Effector memory CD8-positive, alpha-beta T cell (primary cell): ENCODE measurements at regions not wholly inside any gene's neighbourhood (a gene's known extent, or its start where the extent isn't known, plus 50 kb on each side); places are given as distances from the start of the nearest gene placed in this dataset.
"Not testable (repeated sequence)": the region's sequence is repeated elsewhere in the genome, so short reads cannot be mapped to it uniquely, and the experiment has no call there.

Experiments
- ATAC-seq: fragments of 150-1000 bp; cut with Tn5 transposase; replicated peaks from 2 replicates; pipeline ENCODE4 v1.10.0; 2021; ENCODE audit warnings: mild to moderate bottlenecking, moderate library complexity
- DNase-seq, 3 experiments: peaks; one replicate each; pipeline ENCODE4 v3.0.0; 2021
- H3K27ac Mint-ChIP-seq, 2 donors: one replicate each; pipeline ENCODE4 v1.8.0; 2022; ENCODE audit warnings: mild to moderate bottlenecking in 2 of 2, mixed read lengths in 2 of 2, moderate library complexity in 2 of 2
- H3K27me3 Mint-ChIP-seq, 2 donors: one replicate each; pipeline ENCODE4 v1.8.0; 2022; ENCODE audit warnings: mixed read lengths in 2 of 2
- H3K36me3 Mint-ChIP-seq: one replicate; pipeline ENCODE4 v1.8.0; 2022; ENCODE audit warnings: mild to moderate bottlenecking, moderate library complexity, mixed read lengths; ENCODE audit not compliant: insufficient read depth
- H3K4me1 Mint-ChIP-seq, 2 donors: one replicate each; pipeline ENCODE4 v1.8.0; 2022; ENCODE audit warnings: low read depth in 2 of 2, mixed read lengths in 2 of 2
- H3K4me3 Mint-ChIP-seq, 2 donors: one replicate each; pipeline ENCODE4 v1.8.0; 2022; ENCODE audit warnings: mild to moderate bottlenecking in 2 of 2, mixed read lengths in 2 of 2, moderate library complexity in 2 of 2
- H3K9me3 Mint-ChIP-seq, 2 donors: one replicate each; pipeline ENCODE4 v1.8.0; 2022; ENCODE audit warnings: mixed read lengths in 2 of 2

DNA sequence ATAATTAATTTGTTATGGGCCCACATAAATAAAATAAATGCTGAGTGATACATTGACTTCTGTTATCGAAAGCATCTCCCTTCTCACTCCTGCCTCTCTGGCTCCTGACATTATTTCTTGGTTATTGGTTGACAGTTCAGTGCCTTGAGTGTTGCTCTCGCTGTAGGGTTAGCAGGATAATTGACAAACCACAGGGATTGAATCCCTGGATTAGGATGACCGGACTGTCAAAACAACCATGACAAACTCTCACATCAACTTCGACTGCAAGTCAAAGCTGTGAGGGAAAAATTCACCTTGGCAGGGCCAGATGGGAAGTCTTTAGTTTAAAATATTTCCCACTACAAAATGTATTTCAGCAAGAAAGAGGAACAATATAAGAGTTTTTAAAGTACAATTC, 245.4 kb upstream of the TFAP2D start:
- Mint-ChIP-seq H3K27me3 (no peaks in the 10 kb centered on the region), H3K9me3 (peaks cover 0 to 4% of the 10 kb centered on the region in 2 donors), H3K36me3 (no peaks in the 10 kb centered on the region), H3K4me3 (no peak overlapping the region), H3K4me1 (no peaks in the 10 kb centered on the region), H3K27ac (no peak overlapping the region)
- ATAC-seq: no peak
- no peak for DNase-seq

DNA sequence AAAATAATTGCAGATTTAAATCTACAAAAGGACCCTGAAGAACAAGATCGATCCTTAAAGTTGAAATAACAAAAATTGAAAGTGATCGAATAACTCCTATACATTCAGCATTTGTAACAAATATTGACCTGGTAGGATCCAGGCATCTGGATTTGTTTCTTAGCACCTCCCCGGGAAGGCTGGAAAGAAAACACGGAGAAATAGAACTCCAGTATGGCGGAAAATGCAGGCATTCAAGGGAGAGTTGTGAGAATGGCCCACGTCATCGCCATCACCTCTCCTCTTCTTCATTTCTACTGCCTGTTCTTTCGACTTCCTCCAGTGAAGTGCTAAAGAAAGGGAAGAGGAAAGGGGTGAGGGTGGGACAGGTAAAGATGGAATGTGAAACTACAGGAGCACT, 242.3 kb upstream of the TFAP2D start:
- DNase-seq: no peak
- Mint-ChIP-seq H3K36me3 (no peaks in the 10 kb centered on the region), H3K4me1 (no peaks in the 10 kb centered on the region), H3K27ac (no peak overlapping the region), H3K27me3 (no peaks in the 10 kb centered on the region), H3K9me3 (peaks cover 0 to 4% of the 10 kb centered on the region in 2 donors), H3K4me3 (no peak overlapping the region)
- no peak for ATAC-seq

DNA sequence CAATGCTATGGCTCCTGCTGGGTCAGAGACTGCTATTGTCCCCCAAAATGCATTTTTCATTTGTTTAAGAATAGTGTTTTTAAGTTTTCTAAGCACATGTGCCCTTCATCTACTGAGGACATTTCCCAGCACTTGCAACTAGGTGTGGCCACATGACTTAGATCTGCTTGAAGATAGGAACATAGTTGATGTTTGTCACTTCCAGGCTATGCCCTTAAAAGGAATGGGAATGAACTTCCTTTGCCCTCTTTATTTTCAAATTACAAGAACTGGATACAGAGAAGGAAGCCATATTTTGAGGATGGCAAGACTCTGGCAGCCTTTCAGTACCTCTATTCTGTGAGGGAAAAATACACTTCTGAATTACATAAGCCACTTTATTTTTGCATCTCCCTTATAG, 203.0 kb upstream of the TFAP2D start:
- Mint-ChIP-seq H3K4me1 (no peaks in the 10 kb centered on the region), H3K27me3 (no peaks in the 10 kb centered on the region), H3K4me3 (no peak overlapping the region), H3K27ac (no peak overlapping the region), H3K9me3 (peaks cover 10 to 16% of the 10 kb centered on the region in 2 donors), H3K36me3 (no peaks in the 10 kb centered on the region)
- no peak for ATAC-seq
- DNase-seq: no peak

DNA sequence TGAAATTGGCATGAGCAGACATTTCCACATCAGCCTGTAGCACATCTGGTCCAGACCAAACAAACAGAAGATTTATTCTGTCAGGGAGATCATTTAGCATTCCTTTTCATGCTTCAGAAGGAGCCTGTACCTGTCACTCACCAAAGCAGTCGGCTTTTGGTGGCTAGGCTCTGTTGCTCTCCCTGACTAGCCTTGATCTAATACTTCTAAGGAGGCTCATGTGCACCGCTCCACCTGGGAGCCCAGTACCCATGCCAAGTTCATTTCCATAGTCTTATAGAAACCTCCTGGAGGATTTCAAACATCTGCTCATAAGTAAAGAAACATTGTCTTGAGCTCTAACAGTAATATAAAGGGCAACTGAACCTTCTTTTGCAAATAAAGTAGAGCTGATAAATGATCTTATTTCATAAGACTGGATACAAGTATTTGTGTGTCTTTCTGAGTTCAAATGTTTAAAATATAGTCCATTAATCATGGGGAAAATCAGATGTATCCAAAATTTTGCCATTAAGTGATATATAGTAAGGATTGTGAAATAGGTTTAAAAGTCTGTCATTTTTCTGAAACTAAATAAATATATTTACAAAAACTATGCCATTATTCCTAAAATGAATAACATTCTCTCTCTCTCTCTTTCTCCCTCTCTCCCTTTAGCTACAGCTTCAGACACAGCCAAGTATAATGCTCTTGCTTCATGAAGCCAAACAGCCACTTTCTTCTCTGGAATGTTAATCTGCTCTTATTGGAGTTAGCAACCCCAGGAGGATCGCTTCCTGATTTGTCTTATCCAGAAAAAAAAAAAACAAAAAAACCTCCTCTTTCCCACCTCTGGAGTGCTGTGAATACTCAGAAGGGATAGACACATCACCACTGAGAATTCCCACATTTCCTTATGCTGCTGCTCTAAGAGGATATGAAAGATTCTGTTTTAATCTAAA, 192.7 kb upstream of the TFAP2D start:
- ATAC-seq (no peak), DNase-seq (no peak)
- no peaks in the 10 kb centered on the region for H3K36me3 Mint-ChIP-seq
- H3K4me3 Mint-ChIP-seq: no peak overlapping the region
- no peak overlapping the region for H3K27ac Mint-ChIP-seq
- no peaks in the 10 kb centered on the region for H3K27me3 Mint-ChIP-seq
- H3K4me1 Mint-ChIP-seq: no peaks in the 10 kb centered on the region
- H3K9me3 Mint-ChIP-seq: peaks cover 3 to 7% of the 10 kb centered on the region in 2 donors

DNA sequence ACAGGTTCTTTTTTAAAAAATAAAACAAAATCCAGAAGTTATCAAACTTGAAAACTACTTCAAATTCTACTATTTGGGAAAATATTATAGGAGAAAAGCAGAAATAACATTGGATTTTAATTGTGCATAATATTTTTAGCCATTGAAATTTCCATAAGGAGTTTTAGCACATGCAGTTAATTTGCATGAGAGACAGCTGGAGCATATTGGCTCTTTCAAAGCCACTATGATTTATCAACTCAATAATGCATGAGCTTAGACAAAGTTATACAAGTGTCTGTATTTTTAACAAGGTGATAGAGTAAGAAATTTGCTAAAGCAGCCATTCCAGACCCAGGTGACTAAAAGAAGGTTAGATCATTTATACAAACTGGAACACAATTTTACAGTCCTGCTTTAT, 189.0 kb upstream of the TFAP2D start:
- no peaks in the 10 kb centered on the region for H3K36me3 Mint-ChIP-seq
- H3K9me3 Mint-ChIP-seq: peaks cover 2 to 9% of the 10 kb centered on the region in 2 donors
- DNase-seq (no peak), ATAC-seq (no peak)
- H3K4me3 Mint-ChIP-seq: no peak overlapping the region
- H3K27me3 Mint-ChIP-seq: no peaks in the 10 kb centered on the region
- H3K27ac Mint-ChIP-seq: no peak overlapping the region
- no peaks in the 10 kb centered on the region for H3K4me1 Mint-ChIP-seq

DNA sequence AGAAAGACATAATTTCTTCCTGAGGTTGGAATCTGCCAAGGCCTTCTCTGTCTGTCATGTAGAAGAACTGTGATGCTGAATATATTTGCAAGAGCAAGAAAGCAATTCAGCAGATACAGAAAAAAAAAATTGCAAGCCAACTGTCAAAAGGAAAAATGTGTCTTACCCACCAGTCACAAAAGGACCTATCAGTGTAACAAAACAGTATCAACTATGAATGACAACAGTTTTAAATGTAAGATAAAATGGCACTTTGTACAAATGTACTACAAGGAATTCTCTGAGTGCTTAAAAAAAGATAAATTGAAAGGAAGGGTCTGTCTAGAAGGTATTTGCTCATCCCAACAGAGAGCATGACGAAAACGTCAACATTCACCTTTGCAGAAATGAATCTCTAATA, 185.3 kb upstream of the TFAP2D start:
- peaks cover 8 to 28% of the 10 kb centered on the region in 2 donors for H3K9me3 Mint-ChIP-seq
- H3K27me3 Mint-ChIP-seq: no peaks in the 10 kb centered on the region

DNA sequence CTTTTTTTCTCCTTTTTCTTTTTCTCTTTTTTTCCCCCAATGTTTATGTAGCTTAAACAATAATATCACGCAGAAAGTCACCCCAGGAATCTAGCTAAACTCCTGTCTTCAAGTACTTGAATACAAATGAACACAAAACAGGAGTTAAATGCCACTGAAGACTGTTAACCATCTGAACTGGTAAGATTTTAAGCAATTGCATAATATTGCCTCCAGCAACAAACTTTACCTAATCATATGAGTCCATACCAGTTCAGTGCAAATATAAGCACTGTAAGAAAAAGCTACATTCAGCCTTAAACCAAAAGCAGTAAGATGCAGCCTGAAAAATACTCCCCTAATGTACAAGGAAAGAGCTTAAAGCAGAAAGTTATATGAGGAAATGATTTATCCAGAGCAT, 173.9 kb upstream of the TFAP2D start:
- no peak overlapping the region for H3K27ac Mint-ChIP-seq
- H3K36me3 Mint-ChIP-seq: no peaks in the 10 kb centered on the region
- no peak overlapping the region for H3K4me3 Mint-ChIP-seq
- no peak for DNase-seq
- no peaks in the 10 kb centered on the region for H3K27me3 Mint-ChIP-seq
- H3K9me3 Mint-ChIP-seq: peaks cover 6 to 7% of the 10 kb centered on the region in 2 donors
- ATAC-seq: no peak
- no peaks in the 10 kb centered on the region for H3K4me1 Mint-ChIP-seq

More for the DNA sequence above, 185.3 kb upstream of the TFAP2D start:
- Mint-ChIP-seq H3K27ac (no peak overlapping the region), H3K36me3 (no peaks in the 10 kb centered on the region), H3K4me1 (no peaks in the 10 kb centered on the region), H3K4me3 (no peak overlapping the region)
- ATAC-seq: no peak
- DNase-seq: no peak

DNA sequence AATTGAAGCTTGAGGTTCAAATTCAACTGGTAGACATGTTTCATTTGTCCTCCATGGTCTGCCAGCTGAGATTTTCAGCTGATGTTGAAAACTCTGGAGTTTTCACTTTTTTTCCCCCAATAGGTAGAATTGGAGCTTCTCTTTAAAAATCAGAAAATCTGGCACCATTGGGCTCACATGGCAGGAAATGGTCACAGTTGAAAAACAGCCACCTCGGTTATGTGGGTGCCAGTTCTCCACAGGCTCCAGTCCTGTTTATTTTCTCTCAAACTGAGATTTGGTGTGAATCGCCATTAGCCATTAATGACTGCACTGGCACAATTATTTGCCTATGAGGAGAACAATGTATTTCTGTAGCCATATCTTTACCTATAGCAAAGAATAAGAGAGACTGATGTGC, 171.4 kb upstream of the TFAP2D start:
- ATAC-seq: no peak
- H3K4me1 Mint-ChIP-seq: no peaks in the 10 kb centered on the region
- no peak overlapping the region for H3K27ac Mint-ChIP-seq
- no peak for DNase-seq
- H3K4me3 Mint-ChIP-seq: no peak overlapping the region
- no peaks in the 10 kb centered on the region for H3K27me3 Mint-ChIP-seq
- peaks cover 7 to 8% of the 10 kb centered on the region in 2 donors for H3K9me3 Mint-ChIP-seq
- no peaks in the 10 kb centered on the region for H3K36me3 Mint-ChIP-seq

DNA sequence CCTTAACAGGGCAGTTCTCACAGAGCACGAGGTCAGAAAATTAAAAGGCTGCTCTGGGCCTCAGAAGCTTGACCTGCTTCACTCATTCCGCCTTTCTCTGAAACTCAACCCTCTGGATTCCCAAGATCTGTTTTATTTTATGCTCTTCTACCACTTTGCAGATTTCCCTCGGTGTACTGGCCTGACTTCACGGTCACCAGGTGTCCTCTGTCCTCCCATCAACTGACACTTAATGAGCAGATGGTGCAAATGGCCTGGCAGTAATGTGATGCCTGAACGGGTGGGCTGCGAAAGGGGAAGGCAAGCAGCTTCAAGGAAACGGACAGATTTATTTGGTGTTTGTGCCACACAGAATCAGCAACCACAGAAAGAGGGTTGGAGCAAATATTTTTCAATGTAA, 169.7 kb upstream of the TFAP2D start:
- no peaks in the 10 kb centered on the region for H3K4me1 Mint-ChIP-seq
- H3K9me3 Mint-ChIP-seq: peaks cover 6 to 7% of the 10 kb centered on the region in 2 donors
- peak overlapping the region in 1 of 2 donors; percentile 5 for H3K27ac Mint-ChIP-seq
- H3K27me3 Mint-ChIP-seq: no peaks in the 10 kb centered on the region
- H3K4me3 Mint-ChIP-seq: no peak overlapping the region
- no peak for DNase-seq
- no peak for ATAC-seq
- no peaks in the 10 kb centered on the region for H3K36me3 Mint-ChIP-seq

DNA sequence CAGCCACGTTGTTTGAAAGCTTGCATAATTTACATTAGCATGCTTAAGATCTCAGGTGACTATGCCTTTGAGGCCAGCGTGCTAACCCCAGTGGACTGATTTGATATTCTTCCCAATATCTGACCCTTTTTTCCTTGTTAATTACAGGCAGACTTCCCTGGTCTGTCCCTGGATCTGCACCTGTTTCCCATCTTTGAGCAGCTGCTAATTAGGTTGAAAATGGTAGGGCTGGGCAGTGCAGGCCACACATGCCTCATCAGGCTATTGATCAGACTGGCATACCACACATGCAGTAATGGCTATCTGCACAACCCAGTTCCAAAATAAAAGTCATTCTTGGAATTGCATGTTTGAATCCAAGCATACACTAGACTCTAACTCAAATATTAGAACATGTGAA, 164.3 kb upstream of the TFAP2D start:
- ATAC-seq: no peak
- no peaks in the 10 kb centered on the region for H3K36me3 Mint-ChIP-seq

DNA sequence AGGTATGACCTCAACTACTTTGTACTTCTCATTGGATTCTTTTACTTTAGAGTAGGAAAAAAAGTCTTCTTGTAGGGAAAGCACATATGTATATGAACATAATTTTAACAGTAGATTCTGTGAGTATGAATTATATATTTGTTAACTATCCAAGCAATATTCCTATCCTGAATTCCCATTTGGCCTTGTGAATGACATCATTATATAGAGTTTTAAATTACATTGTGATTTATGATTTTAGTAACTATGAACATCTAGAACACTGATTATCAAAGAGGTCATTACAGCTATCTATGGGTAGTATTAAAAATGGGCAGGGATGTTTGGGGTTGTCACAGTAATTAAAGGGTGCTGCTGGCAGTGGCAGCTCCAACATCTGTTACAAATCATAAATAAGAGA, 163.9 kb upstream of the TFAP2D start:
- no peaks in the 10 kb centered on the region for H3K36me3 Mint-ChIP-seq
- DNase-seq (no peak), ATAC-seq (no peak)
- no peaks in the 10 kb centered on the region for H3K27me3 Mint-ChIP-seq
- H3K9me3 Mint-ChIP-seq: peaks cover 0 to 9% of the 10 kb centered on the region in 2 donors
- H3K4me3 Mint-ChIP-seq: no peak overlapping the region
- no peaks in the 10 kb centered on the region for H3K4me1 Mint-ChIP-seq
- H3K27ac Mint-ChIP-seq: no peak overlapping the region

More for the DNA sequence above, 164.3 kb upstream of the TFAP2D start:
- no peaks in the 10 kb centered on the region for H3K27me3 Mint-ChIP-seq
- no peak for DNase-seq
- peaks cover 0 to 9% of the 10 kb centered on the region in 2 donors for H3K9me3 Mint-ChIP-seq
- no peak overlapping the region for H3K4me3 Mint-ChIP-seq
- H3K27ac Mint-ChIP-seq: no peak overlapping the region
- no peaks in the 10 kb centered on the region for H3K4me1 Mint-ChIP-seq

DNA sequence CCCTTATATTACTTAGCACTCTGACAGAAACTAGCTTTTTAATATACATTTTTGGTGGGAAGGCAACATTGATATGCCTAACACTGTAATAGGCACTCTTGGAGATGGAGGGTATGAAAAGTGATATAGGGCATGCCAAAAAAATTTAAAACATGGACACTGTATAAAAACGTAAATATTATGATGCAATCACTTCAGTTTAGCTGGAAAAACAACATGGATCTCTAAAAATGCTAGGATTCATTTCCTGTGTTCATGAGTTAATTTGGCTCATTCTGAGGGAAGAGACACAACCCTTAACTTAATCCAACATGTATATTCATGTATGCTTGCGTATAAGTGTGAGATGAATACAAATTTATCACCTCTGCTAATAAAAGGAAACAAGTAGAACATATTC, 157.3 kb upstream of the TFAP2D start:
- no peaks in the 10 kb centered on the region for H3K27me3 Mint-ChIP-seq
- no peaks in the 10 kb centered on the region for H3K4me1 Mint-ChIP-seq
- H3K27ac Mint-ChIP-seq: no peak overlapping the region
- no peak overlapping the region for H3K4me3 Mint-ChIP-seq
- H3K36me3 Mint-ChIP-seq: no peaks in the 10 kb centered on the region
- ATAC-seq: no peak
- peaks cover 0 to 3% of the 10 kb centered on the region in 2 donors for H3K9me3 Mint-ChIP-seq
- no peak for DNase-seq

DNA sequence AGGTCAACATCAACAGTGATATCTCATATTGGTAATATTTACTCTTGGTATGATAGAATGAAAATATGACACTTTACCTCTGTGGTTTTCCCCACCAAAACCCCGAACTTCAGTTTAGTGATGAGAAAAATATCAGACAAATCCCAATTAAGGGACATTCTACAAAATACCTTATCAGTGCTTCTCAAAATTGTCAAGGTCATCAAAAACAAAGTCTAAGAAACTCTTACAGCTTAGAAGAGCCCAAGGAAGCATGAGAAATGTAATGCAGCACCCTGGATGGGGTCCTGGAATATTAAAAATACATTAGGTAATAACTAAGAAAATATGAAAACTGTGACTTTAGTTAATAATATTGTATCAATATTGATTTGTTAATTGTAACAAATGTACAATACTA, 148.3 kb upstream of the TFAP2D start:
- H3K4me1 Mint-ChIP-seq: no peaks in the 10 kb centered on the region
- peaks cover 4% of the 10 kb centered on the region for H3K36me3 Mint-ChIP-seq
- DNase-seq (no peak), ATAC-seq (no peak)
- no peaks in the 10 kb centered on the region for H3K27me3 Mint-ChIP-seq
- H3K9me3 Mint-ChIP-seq: peaks cover 0 to 3% of the 10 kb centered on the region in 2 donors
- H3K4me3 Mint-ChIP-seq: no peak overlapping the region
- no peak overlapping the region for H3K27ac Mint-ChIP-seq

DNA sequence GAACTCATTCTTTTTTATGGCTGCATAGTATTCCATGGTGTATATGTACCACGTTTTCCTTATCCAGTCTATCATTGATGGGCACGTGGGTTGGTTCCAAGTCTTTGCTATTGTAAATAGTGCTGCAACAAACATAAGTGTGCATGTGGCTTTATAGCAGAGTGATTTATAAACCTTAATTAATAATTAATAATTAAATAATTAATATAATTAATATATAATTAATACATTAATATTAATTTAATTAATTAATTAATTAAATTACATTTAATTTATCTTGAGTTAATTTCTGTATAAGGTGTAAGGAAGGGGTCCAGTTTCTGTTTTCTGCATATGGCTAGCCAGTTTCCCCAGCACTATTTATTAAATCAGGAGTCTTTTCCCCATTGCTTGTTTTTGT, 142.1 kb upstream of the TFAP2D start:
- not testable (repeated sequence) for H3K4me1 Mint-ChIP-seq, H3K4me3 Mint-ChIP-seq, ATAC-seq, H3K27ac Mint-ChIP-seq, H3K27me3 Mint-ChIP-seq, DNase-seq, H3K36me3 Mint-ChIP-seq
- peaks cover 5 to 12% of the 10 kb centered on the region in 2 donors for H3K9me3 Mint-ChIP-seq
